ENCODE measurements at regions not wholly inside any gene's neighbourhood (a gene's known extent, or its start where the extent isn't known, plus 50 kb on each side); places are given as distances from the start of the nearest gene placed in this dataset.

- TF ChIP-seq POLR2A (IDR thresholded peaks at IDR 0.05) (no peak), CTCF (IDR thresholded peaks at IDR 0.05) (no peak)
Measured at GRCh38 chr13:21240586-21240985, 64.1 kb downstream of the MRPL57 start.
